HepG2 (cell line): ENCODE measurements at regions not wholly inside any gene's neighbourhood (a gene's known extent, or its start where the extent isn't known, plus 50 kb on each side); places are given as distances from the start of the nearest gene placed in this dataset.

Source experiments
- ATF1 ChIP-seq: IDR thresholded peaks from 2 replicates; pipeline ENCODE4 v1.6.1; 2016; ENCODE audit warnings: mild to moderate bottlenecking, control low read depth
- CENPX ChIP-seq: sonication (generic); formaldehyde crosslinking; IDR thresholded peaks from 2 replicates; pipeline ENCODE4 v1.9.0; 2021; ENCODE audit warnings: mild to moderate bottlenecking, missing genetic modification reagents, moderate library complexity
- DNMT1 ChIP-seq: sonication (generic); formaldehyde crosslinking; IDR thresholded peaks from 2 replicates; pipeline ENCODE4 v1.5.1; 2020; ENCODE audit warnings: mild to moderate bottlenecking, missing genetic modification reagents
- E2F5 ChIP-seq: sonication (generic); formaldehyde crosslinking; conservative IDR thresholded peaks from 2 replicates; pipeline ENCODE4 v1.4.0; 2020; ENCODE audit warnings: missing genetic modification reagents
- ESRRA ChIP-seq: sonication (generic); formaldehyde crosslinking; IDR thresholded peaks from 2 replicates; pipeline ENCODE4 v1.5.1; 2020; ENCODE audit warnings: mild to moderate bottlenecking, low read depth, missing genetic modification reagents
- ETV5 ChIP-seq: IDR thresholded peaks from 2 replicates; pipeline ENCODE4 v1.6.1; 2018; ENCODE audit warnings: missing biosample characterization, missing genetic modification reagents, inconsistent platforms, borderline replicate concordance
- GPBP1L1 ChIP-seq: sonication (generic); formaldehyde crosslinking; IDR thresholded peaks from 2 replicates; pipeline ENCODE4 v1.5.0; 2020; ENCODE audit warnings: mild to moderate bottlenecking, missing genetic modification reagents
- JUN ChIP-seq: sonication (generic); formaldehyde crosslinking; IDR thresholded peaks from 2 replicates; pipeline ENCODE4 v1.4.0; 2020; ENCODE audit warnings: mild to moderate bottlenecking, missing genetic modification reagents
- KLF11 ChIP-seq: IDR thresholded peaks from 2 replicates; pipeline ENCODE4 v1.6.1; 2016; ENCODE audit warnings: missing compliant biosample characterization
- SYNCRIP ChIP-seq: fragments of 200-400 bp; formaldehyde crosslinking; IDR thresholded peaks from 2 replicates; pipeline ENCODE4 v1.6.1; 2018; ENCODE audit warnings: mild to moderate bottlenecking, low read depth, low read length; ENCODE audit not compliant: insufficient read depth
- WIZ ChIP-seq: sonication (generic); formaldehyde crosslinking; IDR thresholded peaks from 2 replicates; pipeline ENCODE4 v1.5.1; 2020; ENCODE audit warnings: mild to moderate bottlenecking, missing genetic modification reagents
- ZBED4 ChIP-seq: sonication (generic); formaldehyde crosslinking; IDR thresholded peaks from 2 replicates; pipeline ENCODE4 v1.4.0; 2020; ENCODE audit warnings: missing genetic modification reagents, borderline replicate concordance
- ZBTB25 ChIP-seq: IDR thresholded peaks from 2 replicates; pipeline ENCODE4 v1.6.1; 2018; ENCODE audit warnings: missing genetic modification reagents
- ZNF17 ChIP-seq: sonication (generic); formaldehyde crosslinking; IDR thresholded peaks from 2 replicates; pipeline ENCODE4 v1.5.0; 2020; ENCODE audit warnings: mild to moderate bottlenecking, missing genetic modification reagents
- ZNF317 ChIP-seq: sonication (generic); formaldehyde crosslinking; IDR thresholded peaks from 2 replicates; pipeline ENCODE4 v1.5.0; 2020; ENCODE audit warnings: mild to moderate bottlenecking, missing genetic modification reagents
- ZNF580 ChIP-seq: IDR thresholded peaks from 2 replicates; pipeline ENCODE4 v1.6.1; 2016; ENCODE audit warnings: low read depth, borderline replicate concordance
- ZNF691 ChIP-seq: sonication (generic); formaldehyde crosslinking; IDR thresholded peaks from 2 replicates; pipeline ENCODE4 v1.4.0; 2020; ENCODE audit warnings: missing genetic modification reagents, low read depth, mild to moderate bottlenecking, borderline replicate concordance
- ZNF704 ChIP-seq: sonication (generic); formaldehyde crosslinking; IDR thresholded peaks from 2 replicates; pipeline ENCODE4 v1.8.1; 2023; ENCODE audit warnings: mild to moderate bottlenecking, inconsistent platforms, moderate library complexity, missing genetic modification reagents, borderline replicate concordance
- ZNF891 ChIP-seq: sonication (generic); formaldehyde crosslinking; IDR thresholded peaks from 2 replicates; pipeline ENCODE4 v1.5.0; 2020; ENCODE audit warnings: mild to moderate bottlenecking, missing genetic modification reagents

GRCh38 chr16:10318798-10319500 is 66.9 kb upstream of the ATF7IP2 start (continued):
- TF ChIP-seq ESRRA (CRISPR knock-in tag) (peak; percentile 87), ZNF580 (peak; percentile 84; the same call in 1 of the 2 replicates), JUN (CRISPR knock-in tag) (peak; percentile 49; the same call in 1 of the 2 replicates), KLF11 (peak; percentile 61; the same call in 1 of the 2 replicates), ZNF17 (CRISPR knock-in tag) (no peak; the same call in 1 of the 2 replicates), GPBP1L1 (CRISPR knock-in tag) (no peak), ETV5 (CRISPR knock-in tag) (peak; percentile 68; the same call in 1 of the 2 replicates), ZNF704 (no peak), CENPX (CRISPR knock-in tag) (no peak), ZBED4 (CRISPR knock-in tag) (peak; percentile 84; the same call in 1 of the 2 replicates), ZNF691 (CRISPR knock-in tag) (no peak), WIZ (peak; percentile 60; the same call in 1 of the 2 replicates), ZNF317 (CRISPR knock-in tag) (0 out of 2 replicates have a peak, but pooled peaks have one; percentile 69), DNMT1 (CRISPR knock-in tag) (no peak), ZBTB25 (CRISPR knock-in tag) (peak; percentile 96), SYNCRIP (no peak), E2F5 (CRISPR knock-in tag) (no peak), ZNF891 (CRISPR knock-in tag) (no peak), ATF1 (CRISPR knock-in tag) (peak; percentile 76)
